ENCODE measurements at regions not wholly inside any gene's neighbourhood (a gene's known extent, or its start where the extent isn't known, plus 50 kb on each side); places are given as distances from the start of the nearest gene placed in this dataset.

GRCh38 chr11:70531281-70532065 is 133.1 kb downstream of the CTTN start:
- TF ChIP-seq, protein P1, sequence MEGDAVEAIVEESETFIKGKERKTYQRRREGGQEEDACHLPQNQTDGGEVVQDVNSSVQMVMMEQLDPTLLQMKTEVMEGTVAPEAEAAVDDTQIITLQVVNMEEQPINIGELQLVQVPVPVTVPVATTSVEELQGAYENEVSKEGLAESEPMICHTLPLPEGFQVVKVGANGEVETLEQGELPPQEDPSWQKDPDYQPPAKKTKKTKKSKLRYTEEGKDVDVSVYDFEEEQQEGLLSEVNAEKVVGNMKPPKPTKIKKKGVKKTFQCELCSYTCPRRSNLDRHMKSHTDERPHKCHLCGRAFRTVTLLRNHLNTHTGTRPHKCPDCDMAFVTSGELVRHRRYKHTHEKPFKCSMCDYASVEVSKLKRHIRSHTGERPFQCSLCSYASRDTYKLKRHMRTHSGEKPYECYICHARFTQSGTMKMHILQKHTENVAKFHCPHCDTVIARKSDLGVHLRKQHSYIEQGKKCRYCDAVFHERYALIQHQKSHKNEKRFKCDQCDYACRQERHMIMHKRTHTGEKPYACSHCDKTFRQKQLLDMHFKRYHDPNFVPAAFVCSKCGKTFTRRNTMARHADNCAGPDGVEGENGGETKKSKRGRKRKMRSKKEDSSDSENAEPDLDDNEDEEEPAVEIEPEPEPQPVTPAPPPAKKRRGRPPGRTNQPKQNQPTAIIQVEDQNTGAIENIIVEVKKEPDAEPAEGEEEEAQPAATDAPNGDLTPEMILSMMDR (conservative IDR thresholded peaks at IDR 0.05; ENCODE audit: low read depth in 2 of 2): no peak
- TF ChIP-seq POLR2AphosphoS5 (IDR thresholded peaks at IDR 0.05; ENCODE audit: low read depth) (no peak), CREB1 (CRISPR knock-in tag; IDR thresholded peaks at IDR 0.05; ENCODE audit: low read depth) (no peak), EZH2 (IDR thresholded peaks at IDR 0.05; ENCODE audit: low read depth, unreplicated experiment) (no peak), EZH2phosphoT487 (IDR thresholded peaks at IDR 0.05; ENCODE audit: unreplicated experiment) (no peak), ZNF331 (CRISPR knock-in tag; IDR thresholded peaks at IDR 0.05; ENCODE audit: low read depth) (no peak)
- TF ChIP-seq, protein P2, sequence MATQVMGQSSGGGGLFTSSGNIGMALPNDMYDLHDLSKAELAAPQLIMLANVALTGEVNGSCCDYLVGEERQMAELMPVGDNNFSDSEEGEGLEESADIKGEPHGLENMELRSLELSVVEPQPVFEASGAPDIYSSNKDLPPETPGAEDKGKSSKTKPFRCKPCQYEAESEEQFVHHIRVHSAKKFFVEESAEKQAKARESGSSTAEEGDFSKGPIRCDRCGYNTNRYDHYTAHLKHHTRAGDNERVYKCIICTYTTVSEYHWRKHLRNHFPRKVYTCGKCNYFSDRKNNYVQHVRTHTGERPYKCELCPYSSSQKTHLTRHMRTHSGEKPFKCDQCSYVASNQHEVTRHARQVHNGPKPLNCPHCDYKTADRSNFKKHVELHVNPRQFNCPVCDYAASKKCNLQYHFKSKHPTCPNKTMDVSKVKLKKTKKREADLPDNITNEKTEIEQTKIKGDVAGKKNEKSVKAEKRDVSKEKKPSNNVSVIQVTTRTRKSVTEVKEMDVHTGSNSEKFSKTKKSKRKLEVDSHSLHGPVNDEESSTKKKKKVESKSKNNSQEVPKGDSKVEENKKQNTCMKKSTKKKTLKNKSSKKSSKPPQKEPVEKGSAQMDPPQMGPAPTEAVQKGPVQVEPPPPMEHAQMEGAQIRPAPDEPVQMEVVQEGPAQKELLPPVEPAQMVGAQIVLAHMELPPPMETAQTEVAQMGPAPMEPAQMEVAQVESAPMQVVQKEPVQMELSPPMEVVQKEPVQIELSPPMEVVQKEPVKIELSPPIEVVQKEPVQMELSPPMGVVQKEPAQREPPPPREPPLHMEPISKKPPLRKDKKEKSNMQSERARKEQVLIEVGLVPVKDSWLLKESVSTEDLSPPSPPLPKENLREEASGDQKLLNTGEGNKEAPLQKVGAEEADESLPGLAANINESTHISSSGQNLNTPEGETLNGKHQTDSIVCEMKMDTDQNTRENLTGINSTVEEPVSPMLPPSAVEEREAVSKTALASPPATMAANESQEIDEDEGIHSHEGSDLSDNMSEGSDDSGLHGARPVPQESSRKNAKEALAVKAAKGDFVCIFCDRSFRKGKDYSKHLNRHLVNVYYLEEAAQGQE (IDR thresholded peaks at IDR 0.05; ENCODE audit: unreplicated experiment): no peak

All from GM23338 (cell line).